ENCODE measurements at regions not wholly inside any gene's neighbourhood (a gene's known extent, or its start where the extent isn't known, plus 50 kb on each side); places are given as distances from the start of the nearest gene placed in this dataset.
"Not testable (repeated sequence)": the region's sequence is repeated elsewhere in the genome, so short reads cannot be mapped to it uniquely, and the experiment has no call there.

DNA sequence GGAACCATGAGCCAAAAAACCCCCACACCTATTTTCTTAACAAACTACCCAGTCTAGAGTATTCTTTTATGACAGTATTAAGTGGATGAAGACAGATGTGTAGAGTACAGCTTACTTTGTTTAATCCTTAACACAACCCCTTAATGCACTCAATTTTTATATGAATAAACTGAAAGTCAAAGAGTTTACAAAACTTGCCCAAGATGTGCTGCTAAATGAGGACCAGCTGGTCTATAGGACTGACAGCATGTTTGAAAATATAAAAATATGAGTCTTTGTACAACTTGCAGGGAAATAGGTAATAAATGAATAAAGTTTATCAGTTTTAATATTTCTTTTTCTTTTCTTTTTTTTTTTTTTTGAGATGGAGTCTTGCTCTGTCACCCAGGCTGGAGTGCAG, 102.3 kb downstream of the ZFY start:
- DNase-seq = no peak

GRCh38 chrY:3040415-3040814, 105.2 kb downstream of the ZFY start:
- no peak for DNase-seq

DNA sequence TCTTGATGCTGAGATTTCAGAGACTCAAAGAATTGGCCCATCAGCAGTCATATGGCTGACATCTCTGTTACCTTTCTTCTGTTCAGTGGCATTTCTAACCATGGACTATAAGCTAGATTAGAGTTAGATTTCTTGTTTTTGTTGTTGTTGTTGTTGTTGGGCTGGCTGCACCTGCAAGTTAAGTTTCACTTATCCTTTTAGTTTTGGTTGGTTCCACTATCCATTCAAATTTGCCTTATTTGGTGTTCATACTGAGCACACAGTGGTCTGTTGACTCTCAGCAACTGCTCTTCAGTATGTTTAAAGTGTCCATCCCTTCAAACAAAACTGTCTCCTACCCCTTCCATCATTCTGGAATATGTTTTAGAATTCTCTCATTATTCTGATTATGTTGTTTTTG, 106.8 kb downstream of the ZFY start:
- DNase-seq = no peak

GRCh38 chrY:3042901-3043300, 107.7 kb downstream of the ZFY start:
- no peak for DNase-seq

- no peak for DNase-seq
Measured at GRCh38 chrY:3045048-3045447, 109.9 kb downstream of the ZFY start.

DNA sequence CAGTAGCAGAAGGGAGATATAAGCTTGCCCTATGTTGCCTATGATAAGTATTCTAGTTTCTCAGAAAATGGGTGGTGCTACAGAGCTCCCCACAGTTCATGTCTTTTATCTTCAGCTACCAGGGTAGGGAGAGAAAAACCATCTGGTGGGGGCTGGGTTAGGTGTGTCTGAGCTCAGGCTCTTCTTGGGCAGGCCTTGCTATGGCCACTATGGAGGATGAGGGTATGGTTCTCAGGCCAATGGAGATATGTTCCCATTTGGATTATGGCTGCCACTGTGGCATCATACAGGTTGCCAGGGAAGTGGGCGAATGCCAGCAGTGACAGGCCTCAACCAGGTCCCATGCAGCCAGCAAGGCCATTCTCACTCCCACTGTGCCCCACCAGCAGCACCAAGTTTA, 120.3 kb downstream of the ZFY start:
- not testable (repeated sequence) for DNase-seq

DNA sequence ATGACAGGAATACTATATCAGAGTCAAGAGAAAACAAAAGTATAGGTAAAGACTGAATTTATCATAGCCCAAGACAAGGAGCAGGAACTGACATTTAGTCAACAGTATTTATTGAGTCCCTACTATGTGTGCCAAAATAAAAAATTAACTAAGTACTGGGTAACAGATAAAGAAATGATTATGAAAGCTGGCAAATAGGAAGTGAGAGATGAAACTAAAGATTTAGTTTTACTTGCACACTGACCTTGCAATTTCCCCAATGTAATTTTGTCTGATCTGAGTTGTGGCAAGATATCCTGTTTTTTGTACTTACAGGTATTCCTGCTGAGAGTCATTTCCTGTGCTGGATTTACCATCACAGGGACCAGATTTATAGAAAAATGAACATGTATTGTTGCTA, 123.2 kb downstream of the ZFY start:
- DNase-seq = not testable (repeated sequence)

DNA sequence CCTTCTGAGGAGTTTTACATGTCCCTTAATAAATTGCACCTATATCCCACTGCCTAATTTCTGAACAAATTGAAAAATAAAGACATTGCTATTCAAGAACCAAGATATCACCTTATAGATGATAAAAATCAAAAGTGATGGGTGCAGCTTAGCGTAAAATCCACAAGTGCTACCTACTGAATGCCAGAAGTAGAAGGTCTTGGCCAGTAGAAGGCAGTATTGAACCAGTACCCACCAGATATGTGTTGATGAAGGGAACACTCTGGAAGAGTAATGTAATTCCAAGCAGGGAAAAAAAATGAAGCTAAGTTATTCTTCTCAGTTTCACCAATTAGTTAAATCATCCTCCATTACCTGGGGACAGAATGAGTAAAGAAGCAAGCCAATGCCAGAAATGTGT, 125.5 kb downstream of the ZFY start:
- not testable (repeated sequence) for DNase-seq

DNA sequence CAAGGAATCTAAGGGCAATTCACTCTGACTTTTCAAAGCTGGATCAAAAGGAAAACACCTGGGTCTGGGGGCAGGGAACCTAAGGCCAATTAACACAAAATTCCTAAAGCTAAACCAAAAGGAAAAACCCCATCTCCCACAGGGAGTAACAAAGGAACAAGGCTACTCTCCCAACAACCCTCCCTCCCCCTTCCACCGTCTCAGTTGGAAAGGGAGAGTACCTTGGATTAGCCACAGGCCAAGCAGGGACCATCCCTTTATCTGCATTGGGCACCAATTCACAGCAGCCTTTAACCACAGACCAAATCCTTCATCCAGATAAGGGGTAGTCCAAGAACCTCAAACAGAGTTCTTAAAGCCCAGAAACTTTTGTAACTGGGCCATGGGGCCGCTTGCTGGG, 153.0 kb downstream of the ZFY start:
- not testable (repeated sequence) for DNase-seq

- not testable (repeated sequence) for DNase-seq
Measured at GRCh38 chrY:3108674-3109073, 173.5 kb downstream of the ZFY start.

GRCh38 chrY:3120234-3120633, 185.1 kb downstream of the ZFY start:
- DNase-seq = not testable (repeated sequence)

DNA sequence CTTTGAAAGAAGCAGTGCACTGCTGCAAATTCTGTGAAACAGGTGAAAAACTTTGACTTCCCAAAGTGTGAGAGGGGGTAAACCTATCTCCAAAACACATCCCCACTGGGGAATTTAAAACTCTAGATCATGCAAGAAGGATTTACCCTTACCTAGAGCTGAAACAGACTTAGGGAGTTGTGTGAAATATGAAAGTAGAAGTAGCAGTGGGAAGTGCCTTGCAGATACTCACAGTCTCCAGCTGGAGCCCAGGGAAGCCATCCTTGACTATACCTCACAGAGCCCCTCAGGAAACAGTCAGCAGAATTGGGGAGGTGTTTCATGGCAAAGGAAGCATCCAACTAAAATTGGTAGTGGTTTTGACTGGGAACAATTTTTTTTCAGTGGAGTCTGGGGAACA, 185.5 kb downstream of the ZFY start:
- not testable (repeated sequence) for DNase-seq

DNA sequence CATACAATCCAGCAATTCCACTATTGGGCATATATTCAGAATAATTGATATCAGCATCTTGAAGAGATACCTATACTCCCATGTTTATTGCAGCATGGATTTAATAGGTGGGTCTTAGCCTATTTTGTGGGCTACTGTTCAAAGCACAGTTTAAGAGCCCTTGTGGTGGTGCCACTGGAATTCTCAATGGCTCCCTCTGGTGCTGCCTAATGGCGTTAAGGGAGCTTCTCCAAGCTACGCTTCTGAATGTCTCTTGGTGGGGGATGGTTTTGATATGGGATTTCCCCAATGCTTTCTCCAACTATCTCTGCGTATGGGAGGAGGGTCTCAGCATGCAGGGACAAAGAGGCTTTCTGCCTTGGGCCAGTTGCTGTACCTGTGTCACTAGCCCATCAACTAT, 188.3 kb downstream of the ZFY start:
- not testable (repeated sequence) for DNase-seq

- not testable (repeated sequence) for DNase-seq
Measured at GRCh38 chrY:3171074-3171473, 235.9 kb downstream of the ZFY start.

GRCh38 chrY:3195035-3195434, 259.9 kb downstream of the ZFY start:
- DNase-seq = not testable (repeated sequence)

DNA sequence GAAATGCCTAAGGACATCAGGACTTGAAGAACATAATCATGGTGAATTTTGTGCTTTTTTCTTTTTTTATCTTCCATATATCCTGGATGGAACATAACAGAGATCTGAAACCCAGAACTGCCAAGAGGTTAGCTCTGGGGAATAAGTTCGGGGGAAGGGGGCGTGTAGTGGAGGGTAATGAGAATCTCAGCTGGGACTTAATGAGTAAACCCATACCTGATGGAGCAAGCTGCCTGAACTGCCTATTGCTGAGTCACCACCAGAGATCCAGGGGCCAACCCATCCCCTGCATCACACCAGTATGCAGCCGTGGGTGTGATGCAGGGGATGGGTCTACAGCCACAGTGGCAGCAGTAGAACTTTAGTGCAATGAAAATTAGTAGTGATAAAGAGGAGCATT, 267.1 kb downstream of the ZFY start:
- DNase-seq = not testable (repeated sequence)

- DNase-seq = not testable (repeated sequence)
Measured at GRCh38 chrY:3206733-3207132, 271.6 kb downstream of the ZFY start.

DNA sequence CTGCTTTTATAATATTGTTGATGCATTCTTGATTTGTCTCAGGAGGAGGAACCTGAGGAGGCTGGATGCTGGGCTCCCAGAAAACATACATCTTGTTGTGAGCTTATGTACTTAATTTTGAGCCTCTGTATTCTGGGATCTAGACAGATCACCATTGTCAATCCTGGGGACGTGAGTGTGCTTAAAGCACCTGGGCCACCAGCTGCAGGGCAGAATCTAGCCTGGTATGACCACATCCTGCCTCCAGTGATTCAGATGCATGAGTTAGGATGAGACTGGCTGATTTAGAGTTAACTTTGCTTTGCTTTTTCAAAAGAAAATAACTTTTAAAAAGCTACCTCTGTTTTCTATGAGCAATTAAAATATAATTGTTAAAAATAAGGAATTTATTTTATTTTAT, 278.0 kb downstream of the ZFY start:
- not testable (repeated sequence) for DNase-seq

GRCh38 chrY:3218134-3218533, 283.0 kb downstream of the ZFY start:
- not testable (repeated sequence) for DNase-seq

- not testable (repeated sequence) for DNase-seq
Measured at GRCh38 chrY:3218559-3218958, 283.4 kb downstream of the ZFY start.

GRCh38 chrY:3262911-3263310, 316.0 kb upstream of the TGIF2LY start:
- DNase-seq = not testable (repeated sequence)

DNA sequence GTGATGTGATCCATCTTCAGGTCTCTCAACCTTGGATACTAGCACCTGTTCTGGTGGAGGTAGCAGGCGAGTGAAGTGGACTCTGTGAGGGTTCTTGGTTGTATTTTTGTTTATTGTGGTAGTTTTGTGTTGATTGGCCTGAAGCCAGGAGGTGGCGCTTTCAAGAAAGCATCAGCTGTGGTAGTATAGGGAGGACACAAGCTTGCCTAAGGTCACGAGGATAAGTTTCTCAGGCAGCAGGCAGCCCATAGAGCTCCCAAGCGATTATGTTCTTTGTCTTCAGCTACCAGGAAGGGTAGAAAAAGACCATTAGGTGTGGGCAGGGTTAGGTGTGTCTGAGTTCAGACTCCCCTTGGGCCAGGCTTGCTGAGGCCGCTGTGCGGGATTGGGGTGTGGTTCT, 290.8 kb upstream of the TGIF2LY start:
- not testable (repeated sequence) for DNase-seq

GRCh38 chrY:3297235-3297634, 281.6 kb upstream of the TGIF2LY start:
- DNase-seq = not testable (repeated sequence)

DNA sequence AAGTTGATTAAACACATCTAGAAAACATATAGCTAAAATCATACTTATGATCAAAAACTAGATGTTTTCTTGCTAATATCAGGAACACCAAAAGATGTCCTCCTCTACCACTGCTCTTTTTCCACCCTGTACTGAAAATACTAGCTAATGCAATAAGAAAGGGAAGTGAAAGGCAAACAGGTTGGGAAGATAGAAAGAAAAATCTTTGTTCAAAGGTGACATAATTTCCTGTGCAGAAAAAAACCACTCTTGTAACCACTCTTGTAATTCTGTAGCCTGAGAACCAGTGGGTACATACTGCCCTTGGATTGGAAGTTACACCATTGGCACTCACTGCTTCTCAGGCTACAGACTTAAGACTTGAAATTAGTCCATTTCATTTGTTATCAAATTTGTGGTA, 258.9 kb upstream of the TGIF2LY start:
- not testable (repeated sequence) for DNase-seq

DNA sequence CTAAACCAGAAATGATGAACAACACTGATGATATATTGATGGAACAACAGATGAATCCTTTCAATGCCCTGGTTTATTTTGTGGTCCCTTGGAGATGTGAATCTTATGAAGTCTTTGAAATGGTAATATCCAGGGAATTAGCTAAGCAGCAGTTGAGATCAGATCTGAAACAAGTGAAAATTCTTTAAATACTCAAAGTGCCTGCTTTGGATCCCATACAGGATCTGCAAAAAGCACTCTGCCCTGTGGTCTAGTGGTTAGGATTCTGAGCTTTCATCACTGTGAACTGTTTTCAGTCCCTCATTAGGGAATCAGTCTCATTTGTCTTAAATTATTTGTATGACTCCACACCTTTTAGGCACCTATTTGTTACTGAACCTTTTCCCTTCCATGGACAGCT, 211.3 kb upstream of the TGIF2LY start:
- DNase-seq = not testable (repeated sequence)

DNA sequence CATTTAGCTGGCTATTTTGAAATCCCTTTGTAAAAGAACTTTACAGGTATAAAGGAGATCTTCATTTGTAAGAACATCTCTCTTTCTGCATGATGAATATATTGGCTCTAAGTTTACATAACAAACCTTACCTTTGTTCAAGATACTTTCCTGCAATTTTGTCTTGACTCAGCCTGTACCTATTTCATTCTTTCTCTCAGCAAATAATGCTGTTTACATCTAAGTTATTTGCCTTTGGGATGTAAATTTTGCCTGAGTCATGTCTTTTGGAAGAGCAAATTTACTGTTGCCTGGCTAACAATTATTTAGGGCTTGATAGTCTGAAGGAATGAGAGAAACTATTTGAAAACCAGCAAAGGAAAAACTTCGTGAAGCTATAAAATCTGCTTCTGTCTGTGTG, 210.4 kb upstream of the TGIF2LY start:
- not testable (repeated sequence) for DNase-seq
